GM18868 (cell line): ENCODE measurements at regions not wholly inside any gene's neighbourhood (a gene's known extent, or its start where the extent isn't known, plus 50 kb on each side); places are given as distances from the start of the nearest gene placed in this dataset.
"Not testable (repeated sequence)": the region's sequence is repeated elsewhere in the genome, so short reads cannot be mapped to it uniquely, and the experiment has no call there.

ENCODE experiments used
- ATAC-seq: cut with Tn5 transposase; IDR thresholded peaks from one replicate; pipeline ENCODE4 v1.9.1; 2021; ENCODE audit warnings: mild to moderate bottlenecking, moderate library complexity; ENCODE audit not compliant: unreplicated experiment

- no peak for ATAC-seq
Observed at GRCh38 chr10:9157656-9158055, 1103.2 kb downstream of the GATA3 start.

GRCh38 chr10:9158675-9159074 lies 1104.2 kb downstream of the GATA3 start:
- ATAC-seq, result no peak

GRCh38 chr10:9160275-9160674 lies 1105.8 kb downstream of the GATA3 start:
- no peak for ATAC-seq

GRCh38 chr10:9163699-9164098 lies 1109.2 kb downstream of the GATA3 start:
- no peak for ATAC-seq

- ATAC-seq, result no peak
Observed at GRCh38 chr10:9166770-9167169, 1112.3 kb downstream of the GATA3 start.

GRCh38 chr10:9172276-9172675 lies 1117.8 kb downstream of the GATA3 start:
- no peak for ATAC-seq

- no peak for ATAC-seq
Observed at GRCh38 chr10:9175200-9175599, 1120.7 kb downstream of the GATA3 start.

- not testable (repeated sequence) for ATAC-seq
Observed at GRCh38 chr10:9183197-9183880, 1128.9 kb downstream of the GATA3 start.

GRCh38 chr10:9188022-9188810 lies 1133.7 kb downstream of the GATA3 start:
- ATAC-seq, result no peak

GRCh38 chr10:9189448-9189847 lies 1135.0 kb downstream of the GATA3 start:
- no peak for ATAC-seq

GRCh38 chr10:9193120-9193519 lies 1138.6 kb downstream of the GATA3 start:
- no peak for ATAC-seq

- ATAC-seq, result no peak
Observed at GRCh38 chr10:9195385-9195784, 1140.9 kb downstream of the GATA3 start.

- no peak for ATAC-seq
Observed at GRCh38 chr10:9198611-9199010, 1144.1 kb downstream of the GATA3 start.

- ATAC-seq, result no peak
Observed at GRCh38 chr10:9205558-9205957, 1151.1 kb downstream of the GATA3 start.

GRCh38 chr10:9209105-9209798 lies 1154.8 kb downstream of the GATA3 start:
- peak; percentile 93 for ATAC-seq

- ATAC-seq, result no peak
Observed at GRCh38 chr10:9211228-9211627, 1156.7 kb downstream of the GATA3 start.

- no peak for ATAC-seq
Observed at GRCh38 chr10:9214618-9215017, 1160.1 kb downstream of the GATA3 start.

- no peak for ATAC-seq
Observed at GRCh38 chr10:9215121-9215520, 1160.6 kb downstream of the GATA3 start.

GRCh38 chr10:9219860-9220259 lies 1165.4 kb downstream of the GATA3 start:
- no peak for ATAC-seq

- ATAC-seq, result no peak
Observed at GRCh38 chr10:9222917-9223316, 1168.4 kb downstream of the GATA3 start.

- ATAC-seq, result no peak
Observed at GRCh38 chr10:9227679-9228365, 1173.3 kb downstream of the GATA3 start.
